Right lung (tissue), 2 donors: ENCODE measurements at regions not wholly inside any gene's neighbourhood (a gene's known extent, or its start where the extent isn't known, plus 50 kb on each side); places are given as distances from the start of the nearest gene placed in this dataset.

Source experiments
- DNase-seq, 2 donors: peaks; one replicate each; pipeline ENCODE4 v3.0.0-alpha.2; 2013

DNA sequence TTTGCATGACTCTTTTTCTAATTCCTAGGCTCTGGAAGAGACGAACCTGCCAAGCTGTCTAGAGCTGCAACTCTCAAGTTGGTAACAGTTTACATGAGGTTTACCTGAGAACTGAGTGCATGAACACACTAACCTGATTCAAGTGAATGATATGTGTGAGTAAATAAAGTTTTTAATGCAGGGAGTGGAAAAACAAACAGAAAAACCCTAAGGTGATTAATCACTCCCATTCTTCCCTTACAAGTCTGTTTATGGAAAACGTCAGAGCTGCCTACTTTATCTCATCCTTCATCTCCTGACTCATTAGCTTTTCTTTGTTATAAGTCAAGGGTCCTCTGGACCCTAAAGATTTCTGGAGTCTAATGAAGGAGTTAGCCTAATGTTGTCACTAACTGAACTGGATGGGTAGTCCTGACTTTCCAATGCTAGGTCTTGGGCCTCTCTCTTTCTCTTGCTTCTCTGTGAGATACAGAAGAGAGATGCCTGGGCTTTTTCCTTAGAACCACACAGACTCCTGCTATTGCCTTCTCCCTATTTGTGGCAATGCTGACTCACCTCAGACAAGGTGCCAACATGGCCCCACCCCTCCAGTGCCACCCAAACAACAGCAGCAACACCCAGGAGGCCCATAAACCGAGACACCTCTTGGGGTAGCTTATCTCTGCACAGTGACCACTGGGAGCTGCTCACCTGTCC is 952.4 kb downstream of the EPHA4 start:
- DNase-seq, result no peak

DNA sequence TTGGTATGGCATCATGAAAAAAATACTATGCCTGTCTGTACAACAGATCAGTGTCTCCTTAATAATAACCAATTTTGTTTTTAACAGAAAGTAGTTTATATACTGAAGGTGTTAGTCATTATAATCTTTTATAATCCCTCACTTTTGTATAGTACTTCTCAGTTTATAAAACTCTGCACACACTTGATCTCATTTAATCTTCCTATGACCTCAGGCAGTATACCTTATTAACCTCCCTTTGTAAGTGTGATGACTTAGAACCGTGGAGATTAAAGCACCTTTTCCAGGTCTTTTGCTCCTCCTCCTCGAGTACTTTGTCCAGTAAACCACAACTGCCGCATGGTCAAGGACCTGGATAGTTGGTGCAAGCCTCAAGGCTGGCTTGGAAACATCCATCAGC is 945.5 kb downstream of the EPHA4 start:
- DNase-seq, result no peak

GRCh38 chr2:220628252-220628651 is 943.9 kb downstream of the EPHA4 start:
- no peak for DNase-seq

DNA sequence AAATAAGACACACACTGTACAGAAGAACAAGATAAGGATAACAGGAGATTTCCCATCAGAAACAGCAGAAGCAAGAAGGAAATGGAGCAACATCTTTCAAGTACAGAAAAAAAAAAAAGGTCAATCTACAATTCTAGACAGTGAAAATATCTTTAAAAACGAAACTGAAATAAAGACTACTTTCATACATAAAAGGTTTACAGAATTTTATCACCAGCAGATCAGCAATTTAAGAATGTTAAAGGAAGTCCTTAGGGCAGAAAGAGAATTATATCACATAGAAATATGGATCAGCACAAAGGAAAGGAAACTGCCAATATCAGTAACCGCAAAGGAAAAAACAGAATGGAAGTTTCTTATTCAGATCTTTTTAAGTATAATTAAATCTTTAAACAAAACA is 931.0 kb downstream of the EPHA4 start:
- DNase-seq, result no peak

GRCh38 chr2:220646424-220646823 is 925.7 kb downstream of the EPHA4 start:
- DNase-seq, result no peak

GRCh38 chr2:220648628-220649027 is 923.5 kb downstream of the EPHA4 start:
- no peak for DNase-seq

GRCh38 chr2:220653776-220654175 is 918.3 kb downstream of the EPHA4 start:
- no peak for DNase-seq

GRCh38 chr2:220654322-220654721 is 917.8 kb downstream of the EPHA4 start:
- DNase-seq, result no peak

GRCh38 chr2:220660277-220661145 is 911.6 kb downstream of the EPHA4 start:
- DNase-seq, result no peak

DNA sequence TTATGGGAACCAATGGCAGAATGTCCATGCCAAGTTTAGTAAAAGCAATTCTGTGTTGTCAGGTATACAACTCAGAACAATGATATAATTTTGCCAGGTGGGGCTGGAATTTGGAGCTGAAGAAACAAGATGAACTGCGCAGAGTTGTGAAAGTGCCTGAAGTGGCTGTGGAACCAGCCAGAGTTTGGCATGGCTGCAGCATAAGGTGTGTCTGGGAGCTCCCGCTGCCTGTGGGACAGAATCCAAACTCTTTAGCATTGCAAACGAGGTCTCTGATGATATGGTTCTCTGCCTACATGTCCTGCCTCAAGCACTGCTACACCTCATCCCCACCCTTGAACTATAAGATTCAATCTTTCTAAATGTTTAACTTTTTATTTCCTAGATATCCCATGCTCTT is 909.7 kb downstream of the EPHA4 start:
- no peak for DNase-seq

DNA sequence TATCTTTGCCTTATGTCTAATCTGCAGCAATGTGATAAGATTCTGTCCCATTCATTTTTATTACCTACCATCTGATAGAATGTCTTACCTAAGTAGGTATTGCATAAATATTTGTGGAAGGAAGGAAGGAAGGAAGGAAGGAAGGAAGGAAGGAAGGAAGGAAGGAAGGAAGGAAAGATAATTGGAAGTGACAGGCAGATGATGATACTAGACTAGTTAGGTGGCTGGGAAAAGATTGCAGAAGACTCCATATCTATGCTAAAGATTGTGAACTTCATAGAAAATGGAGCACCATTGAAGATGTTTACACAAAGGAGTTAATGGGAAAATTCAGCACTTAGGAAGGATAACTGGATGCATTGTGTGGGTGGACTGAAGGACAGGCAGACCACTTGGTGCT is 909.0 kb downstream of the EPHA4 start:
- no peak for DNase-seq

- DNase-seq, result peak; percentile 30 to 40
These were observed 907.6 kb downstream of the EPHA4 start for GRCh38 chr2:220664272-220665107.

DNA sequence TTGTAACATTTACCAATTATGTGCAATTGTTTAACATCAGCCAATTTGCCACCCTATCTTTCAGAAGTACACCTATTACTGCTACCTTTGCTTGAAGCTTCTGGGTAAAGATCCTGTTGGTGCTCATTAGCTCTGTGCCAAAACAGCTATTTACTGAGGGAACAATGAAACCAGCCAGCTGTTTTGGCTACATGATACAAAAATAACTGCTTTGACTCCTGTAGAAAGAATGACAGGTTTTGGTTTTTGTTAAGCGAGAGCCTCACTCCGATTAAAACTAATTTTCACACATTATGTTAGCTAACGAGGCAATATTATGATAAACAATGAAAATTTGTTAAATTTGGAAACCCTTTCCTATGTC is 907.0 kb downstream of the EPHA4 start:
- DNase-seq, result no peak

GRCh38 chr2:220669324-220669723 is 902.8 kb downstream of the EPHA4 start:
- DNase-seq, result no peak

GRCh38 chr2:220670511-220670910 is 901.6 kb downstream of the EPHA4 start:
- DNase-seq, result no peak

DNA sequence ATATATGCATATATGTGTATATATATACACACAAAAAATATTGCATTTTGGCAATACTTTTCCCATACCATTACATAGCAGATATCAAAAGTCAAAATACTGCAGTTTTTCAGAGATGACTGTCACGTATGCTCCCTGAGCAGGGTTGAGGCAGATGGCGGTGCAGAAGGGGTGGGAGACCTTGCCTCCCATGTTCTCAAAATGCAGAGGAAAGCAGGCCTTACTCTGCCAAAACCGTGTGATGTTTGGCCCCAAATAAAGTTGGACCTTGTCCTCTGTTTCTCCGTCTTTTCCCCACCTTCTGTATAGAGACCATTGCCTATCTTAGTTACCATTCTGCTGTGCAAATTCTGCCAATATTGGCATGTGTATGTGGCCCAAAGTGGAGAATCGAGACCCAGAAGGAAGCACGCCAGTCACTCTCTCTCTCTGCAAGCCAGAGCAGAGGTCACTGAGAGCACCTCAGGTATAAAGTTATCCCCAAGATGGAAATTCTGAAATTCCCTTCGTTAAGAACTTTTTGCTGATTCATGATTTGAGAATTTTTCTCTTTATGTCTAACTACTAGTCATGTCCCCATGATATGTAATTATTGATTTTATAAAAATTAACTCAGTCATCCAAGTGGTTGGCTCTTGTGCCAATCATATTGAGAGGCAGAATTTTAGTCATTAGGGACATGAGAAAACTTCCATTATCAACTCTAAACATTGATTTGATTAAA is 898.8 kb downstream of the EPHA4 start:
- no peak for DNase-seq

- DNase-seq, result no peak
These were observed 898.1 kb downstream of the EPHA4 start for GRCh38 chr2:220674033-220674432.

DNA sequence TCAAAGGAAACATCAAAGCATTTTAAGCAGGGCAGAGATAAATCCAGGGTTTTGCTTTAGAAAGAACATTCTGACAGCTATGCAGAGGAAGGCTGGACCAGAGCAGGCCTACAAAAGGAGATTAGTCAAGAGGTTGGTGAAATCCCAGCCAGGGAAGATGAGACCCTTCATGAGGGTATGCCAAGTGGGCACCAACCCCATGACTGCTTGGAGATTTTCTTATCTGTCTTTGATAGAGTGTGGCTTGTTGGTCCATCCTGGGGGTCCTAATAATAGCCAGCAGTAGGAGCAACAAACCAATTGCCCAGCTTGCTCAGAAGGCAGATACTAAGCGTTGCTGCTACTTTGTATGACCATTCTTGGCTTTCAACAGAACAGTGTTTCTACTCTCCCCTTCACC is 895.4 kb downstream of the EPHA4 start:
- no peak for DNase-seq

- no peak for DNase-seq
These were observed 893.2 kb downstream of the EPHA4 start for GRCh38 chr2:220678943-220679342.

- no peak for DNase-seq
These were observed 889.5 kb downstream of the EPHA4 start for GRCh38 chr2:220682616-220683015.

DNA sequence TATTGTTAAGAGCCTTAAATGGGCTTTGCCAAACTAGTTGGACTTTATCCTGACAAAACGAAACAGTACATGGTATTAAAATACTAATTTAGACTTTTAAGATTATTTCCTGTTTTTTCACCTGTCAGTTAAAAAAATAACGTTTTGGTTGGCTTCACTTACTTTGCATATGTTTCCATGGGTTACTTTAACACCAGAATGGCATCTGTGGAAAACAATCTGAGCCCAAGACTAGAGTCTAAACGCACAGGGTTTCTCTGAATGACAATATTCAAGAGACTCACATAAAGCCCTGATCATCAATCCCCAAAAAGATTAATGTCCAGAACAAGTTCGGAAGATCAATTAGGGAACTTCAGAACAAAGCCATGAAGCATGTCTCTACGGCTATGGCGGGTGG is 888.0 kb downstream of the EPHA4 start:
- DNase-seq, result no peak
